PC-3 (cell line): ENCODE measurements at regions not wholly inside any gene's neighbourhood (a gene's known extent, or its start where the extent isn't known, plus 50 kb on each side); places are given as distances from the start of the nearest gene placed in this dataset.
A peak's percentile ranks its signal among the peaks of the same experiment; 100 is the strongest.
"Not testable (repeated sequence)": the region's sequence is repeated elsewhere in the genome, so short reads cannot be mapped to it uniquely, and the experiment has no call there.

Experiments used
- ATAC-seq: fragments of 200-7000 bp; cut with Tn5 transposase; 2 replicates; pipeline ENCODE4 v1.9.1; 2020; ENCODE audit warnings: mild to moderate bottlenecking, moderate library complexity
- BruUV-seq: library from RNA; stranded (reverse); fragments of 400-500 nt; replicated peaks from 2 replicates; lab custom pipeline; 2021; lab: Mats Ljungman, UMichigan
- CTCF ChIA-PET: fragments of 300-600 bp; sonication (Branson Sonifier 250); formaldehyde crosslinking; loops from one replicate; lab custom pipeline; 2022; ENCODE audit warnings: antibody characterized with exemption; lab: Charles Lee
- POLR2A ChIA-PET: fragments of 300-600 bp; sonication (Branson Sonifier 250); formaldehyde crosslinking; loops from one replicate; lab custom pipeline; 2022; ENCODE audit warnings: antibody characterized with exemption; ENCODE audit not compliant: unreplicated experiment; lab: Charles Lee
- DNase-seq: peaks from one replicate; pipeline ENCODE4 v3.0.0-alpha.2; 2015
- H2AFZ ChIP-seq: fragments of 300-600 bp; sonication (generic); 2 replicates; pipeline ENCODE4 v1.6.0; 2016; ENCODE audit warnings: antibody characterized with exemption, low read length
- H3F3A ChIP-seq: fragments of 300-600 bp; sonication (generic); one replicate; pipeline ENCODE4 v1.6.0; 2017; ENCODE audit warnings: antibody characterized with exemption, low read length, control low read depth, mild to moderate bottlenecking; ENCODE audit not compliant: unreplicated experiment
- H3K27ac ChIP-seq: fragments of 300-600 bp; sonication (generic); 2 replicates; pipeline ENCODE4 v1.5.1; 2016; ENCODE audit warnings: mild to moderate bottlenecking, low read length
- H3K27me3 ChIP-seq: fragments of 300-600 bp; sonication (generic); 2 replicates; pipeline ENCODE4 v1.6.1; 2016; ENCODE audit warnings: low read length, mixed read lengths
- H3K36me3 ChIP-seq: fragments of 300-600 bp; sonication (generic); 2 replicates; pipeline ENCODE4 v1.6.1; 2016; ENCODE audit warnings: low read depth, mixed run types, low read length, mixed read lengths
- H3K4me1 ChIP-seq: fragments of 300-600 bp; sonication (generic); 2 replicates; pipeline ENCODE4 v1.5.1; 2016; ENCODE audit warnings: low read length; ENCODE audit not compliant: insufficient read depth
- H3K4me2 ChIP-seq: fragments of 300-600 bp; sonication (generic); 2 replicates; pipeline ENCODE4 v1.6.0; 2016; ENCODE audit warnings: low read length
- H3K4me3 ChIP-seq: fragments of 300-600 bp; sonication (generic); 2 replicates; pipeline ENCODE4 v1.5.1; 2016; ENCODE audit warnings: mild to moderate bottlenecking, low read length, mixed read lengths
- H3K79me2 ChIP-seq: fragments of 300-600 bp; sonication (generic); 2 replicates; pipeline ENCODE4 v1.6.1; 2017; ENCODE audit warnings: low read length, mixed read lengths
- H3K9ac ChIP-seq: fragments of 300-600 bp; sonication (generic); 2 replicates; pipeline ENCODE4 v1.6.0; 2016; ENCODE audit warnings: mild to moderate bottlenecking, low read length
- H3K9me2 ChIP-seq: fragments of 300-600 bp; sonication (generic); replicated peaks from 2 replicates; pipeline ENCODE4 v1.6.1; 2016; ENCODE audit warnings: mixed run types, low read length, mixed read lengths
- H3K9me3 ChIP-seq: fragments of 300-600 bp; sonication (generic); 2 replicates; pipeline ENCODE4 v1.6.1; 2016; ENCODE audit warnings: low read length, mixed read lengths
- H4K20me1 ChIP-seq: fragments of 300-600 bp; sonication (generic); 2 replicates; pipeline ENCODE4 v1.6.1; 2016; ENCODE audit warnings: low read length, mixed read lengths
- CTCF ChIP-seq: fragments of 300-600 bp; sonication (generic); conservative IDR thresholded peaks from 2 replicates; pipeline ENCODE4 v1.5.1; 2017; ENCODE audit warnings: antibody characterized with exemption, low read depth, mild to moderate bottlenecking, low read length
- EZH2 ChIP-seq: fragments of 300-600 bp; sonication (generic); IDR thresholded peaks from one replicate; pipeline ENCODE4 v1.6.1; 2017; ENCODE audit warnings: antibody characterized with exemption, mild to moderate bottlenecking, low read length; ENCODE audit not compliant: unreplicated experiment
- EZH2phosphoT487 ChIP-seq: fragments of 300-600 bp; sonication (generic); IDR thresholded peaks from 2 replicates; pipeline ENCODE4 v1.6.1; 2018; ENCODE audit warnings: mild to moderate bottlenecking, antibody characterized with exemption, low read length, borderline replicate concordance
- intact Hi-C: fragments of 100-400 bp; cut with micrococcal nuclease; formaldehyde crosslinking; loops from 2 replicates; pipeline ENCODE4 v1.9.0; 2023

- Histone ChIP-seq H3K4me1 (peaks cover 16% of the 10 kb centered on the region), H3F3A (no peaks in the 10 kb centered on the region), H3K9ac (no peak overlapping the region), H3K36me3 (peaks cover 13% of the 10 kb centered on the region; the same call in 1 of the 2 replicates), H3K4me3 (no peak overlapping the region), H2AFZ (no peak overlapping the region), H4K20me1 (no peaks in the 10 kb centered on the region), H3K27me3 (no peaks in the 10 kb centered on the region), H3K79me2 (no peaks in the 10 kb centered on the region), H3K4me2 (no peak overlapping the region), H3K9me3 (peaks cover 4% of the 10 kb centered on the region; the same call in 1 of the 2 replicates), H3K27ac (peak overlapping the region; percentile 47; the same call in 1 of the 2 replicates), H3K9me2 (no peaks in the 10 kb centered on the region)
- BruUV-seq: no TSS peak
- peak; percentile 57 for DNase-seq
- CTCF ChIA-PET: no interaction called here
- TF ChIP-seq EZH2phosphoT487 (no peak), EZH2 (no peak), CTCF (no peak)
- POLR2A ChIA-PET: no interaction called here
- peak; percentile 73 for ATAC-seq
- intact Hi-C loops: loop anchor here (2.0 to 10.0 kb wide), 4 partner anchors 79 to 417 kb away; no protein-coding TSS in a partner anchor
These were observed 601.4 kb downstream of the C12orf50 start for GRCh38 chr12:87427770-87428169.

DNA sequence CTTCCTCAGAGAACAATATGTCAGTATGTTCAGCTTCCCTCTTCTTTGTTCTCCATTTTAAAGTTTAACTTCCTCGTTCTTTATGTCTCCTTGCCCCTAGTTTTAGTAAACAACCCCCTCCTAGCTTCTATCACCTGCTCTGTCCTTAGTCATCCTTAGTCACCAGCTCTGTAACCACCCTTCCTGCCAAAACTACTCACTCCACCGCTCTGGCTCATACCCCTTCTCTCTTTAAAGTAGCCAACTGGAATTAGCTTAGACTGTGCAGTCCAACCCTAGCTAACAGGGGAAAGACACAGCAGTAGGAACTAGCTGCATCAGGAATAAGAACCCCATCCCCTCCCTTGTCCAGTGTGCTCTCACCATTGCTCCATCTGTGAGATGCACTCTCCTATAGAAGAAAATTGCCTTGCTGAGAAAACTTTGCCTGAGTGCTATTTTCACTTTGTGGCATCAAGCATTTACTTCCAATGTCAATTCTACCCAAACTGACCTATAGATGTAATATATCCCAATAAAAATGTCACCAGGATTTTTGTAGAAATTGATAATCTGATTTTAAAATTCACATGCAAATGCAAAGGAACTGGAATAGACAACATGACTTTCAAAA is 603.2 kb downstream of the C12orf50 start:
- Histone ChIP-seq H3K9ac (no peak overlapping the region), H3K9me2 (no peaks in the 10 kb centered on the region), H3K9me3 (peaks cover 4% of the 10 kb centered on the region; the same call in 1 of the 2 replicates), H3K4me2 (no peak overlapping the region), H3F3A (no peaks in the 10 kb centered on the region), H3K36me3 (peaks cover 13% of the 10 kb centered on the region; the same call in 1 of the 2 replicates), H2AFZ (no peak overlapping the region), H3K27ac (peak overlapping the region; percentile 65), H3K4me3 (no peak overlapping the region), H3K27me3 (no peaks in the 10 kb centered on the region), H4K20me1 (no peaks in the 10 kb centered on the region), H3K4me1 (peaks cover 16% of the 10 kb centered on the region), H3K79me2 (no peaks in the 10 kb centered on the region)
- DNase-seq (peak; percentile 84), ATAC-seq (peak; percentile 86)
- no peak for TF ChIP-seq EZH2
- intact Hi-C loops: loop anchor here (2.0 to 10.0 kb wide), 4 partner anchors 77 to 419 kb away; no protein-coding TSS in a partner anchor
- no TSS peak for BruUV-seq
- CTCF ChIA-PET: interaction anchor here (0.6 kb wide), 1 partner anchor 274 kb away, joined by 3 read pairs; no protein-coding TSS in a partner anchor
- POLR2A ChIA-PET: no interaction called here

DNA sequence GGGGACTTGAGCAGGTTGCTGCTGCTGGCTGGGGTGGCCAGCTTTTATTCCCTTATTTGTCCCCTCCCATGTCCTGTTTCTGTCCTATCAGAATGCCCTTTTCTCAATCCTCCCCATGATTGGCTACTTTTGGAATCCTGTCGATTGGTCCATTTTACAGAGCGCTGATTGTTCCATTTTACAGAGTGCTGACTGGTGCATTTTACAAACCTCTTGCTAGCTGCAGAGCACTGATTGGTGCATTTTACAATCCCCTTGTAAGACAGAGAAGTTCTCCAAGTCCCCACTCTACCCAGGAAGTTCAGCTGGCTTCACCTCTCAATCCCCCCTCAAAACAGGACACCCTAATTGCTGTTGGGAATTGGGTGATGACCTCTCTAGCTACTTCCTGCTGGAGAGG is 608.0 kb downstream of the C12orf50 start:
- H3K27me3 ChIP-seq, H3K9me2 ChIP-seq, H3K27ac ChIP-seq, H3K4me2 ChIP-seq, H3F3A ChIP-seq, H3K9ac ChIP-seq, H3K36me3 ChIP-seq, DNase-seq, ATAC-seq, H3K4me3 ChIP-seq, H4K20me1 ChIP-seq, POLR2A ChIA-PET, H3K4me1 ChIP-seq, H3K79me2 ChIP-seq, H2AFZ ChIP-seq, BruUV-seq, CTCF ChIA-PET, H3K9me3 ChIP-seq: not testable (repeated sequence)
- intact Hi-C loops: loop anchor here (10.0 kb wide), 1 partner anchor 424 kb away; no protein-coding TSS in a partner anchor
